ENCODE measurements at regions not wholly inside any gene's neighbourhood (a gene's known extent, or its start where the extent isn't known, plus 50 kb on each side); places are given as distances from the start of the nearest gene placed in this dataset.

GRCh38 chr1:94298861-94299260, 61.5 kb upstream of the ARHGAP29 start:
- TF ChIP-seq ZNF777 (tag by site-specific recombination; IDR thresholded peaks at IDR 0.05; ENCODE audit: borderline replicate concordance) (no peak), ZNF664 (tag by site-specific recombination; IDR thresholded peaks at IDR 0.05) (no peak), CTCF (tag by site-specific recombination; IDR thresholded peaks at IDR 0.05) (no peak), YY1 (tag by site-specific recombination; IDR thresholded peaks at IDR 0.05) (no peak), ATF2 (tag by site-specific recombination; IDR thresholded peaks at IDR 0.05; ENCODE audit: low read depth) (no peak), PBX3 (CRISPR knock-in tag; IDR thresholded peaks at IDR 0.05) (no peak), REST (tag by site-specific recombination; IDR thresholded peaks at IDR 0.05) (no peak), ZNF292 (tag by site-specific recombination; IDR thresholded peaks at IDR 0.05; ENCODE audit: borderline replicate concordance, low read depth) (no peak), PRDM1 (tag by site-specific recombination; IDR thresholded peaks at IDR 0.05) (no peak), ZBTB20 (tag by site-specific recombination; IDR thresholded peaks at IDR 0.05) (no peak)

Measured in HEK293 (cell line).